Stimulated activated CD8-positive, alpha-beta memory T cell treated with anti-CD3 and anti-CD28 coated beads, Interleukin-7, amount 100 ng/mL, for 48 hours (primary cell): ENCODE measurements at regions not wholly inside any gene's neighbourhood (a gene's known extent, or its start where the extent isn't known, plus 50 kb on each side); places are given as distances from the start of the nearest gene placed in this dataset.
A peak's percentile ranks its signal among the peaks of the same experiment; 100 is the strongest.

Experiments
- DNase-seq, 2 donors: peaks; one replicate each; pipeline ENCODE4 v3.0.0-alpha.2; 2020; ENCODE audit warnings: low read depth in 1 of 2; ENCODE audit errors: extremely low read depth in 1 of 2

DNA sequence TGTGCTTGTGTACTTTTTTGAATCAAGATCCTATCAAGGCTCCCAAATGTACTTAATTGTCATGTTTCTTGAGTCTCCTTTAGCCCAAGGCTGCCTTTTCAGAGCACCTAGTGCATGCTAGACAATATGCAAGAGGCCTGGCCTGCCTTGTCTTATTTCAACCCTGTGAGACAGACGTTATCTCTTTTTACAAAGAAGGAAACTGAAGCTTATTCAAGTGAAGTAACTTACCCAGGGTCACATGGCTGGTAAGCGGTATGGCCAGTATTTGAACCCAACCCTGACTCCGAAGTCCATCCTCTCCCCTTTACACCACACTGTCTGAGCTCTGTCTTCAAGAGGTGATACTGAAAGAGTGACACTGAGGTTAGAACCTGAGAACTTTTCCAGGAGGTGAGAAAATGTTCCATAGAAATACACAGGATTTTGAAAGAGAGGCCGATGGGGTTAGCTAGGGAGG is 505.1 kb downstream of the FOXO1 start:
- no peak for DNase-seq

DNA sequence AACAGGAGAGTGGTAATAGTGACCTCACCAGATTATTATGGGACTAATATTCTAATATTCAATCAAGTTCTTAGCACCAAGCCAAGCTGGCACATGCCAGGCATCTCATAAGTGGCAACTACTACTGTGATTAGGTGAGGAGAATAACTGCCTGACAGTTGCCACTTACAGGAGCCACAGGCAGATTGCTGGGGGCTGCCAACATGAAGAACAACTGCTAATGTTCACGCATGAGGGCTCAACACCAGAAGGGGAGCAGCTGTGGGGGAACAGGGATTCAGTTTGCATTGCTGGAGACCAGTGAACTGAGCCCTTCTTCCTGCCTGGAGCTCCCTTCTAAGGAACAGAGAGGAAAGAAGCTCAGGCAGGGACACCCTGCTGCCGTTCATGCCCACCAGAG is 504.5 kb downstream of the FOXO1 start:
- no peak for DNase-seq

DNA sequence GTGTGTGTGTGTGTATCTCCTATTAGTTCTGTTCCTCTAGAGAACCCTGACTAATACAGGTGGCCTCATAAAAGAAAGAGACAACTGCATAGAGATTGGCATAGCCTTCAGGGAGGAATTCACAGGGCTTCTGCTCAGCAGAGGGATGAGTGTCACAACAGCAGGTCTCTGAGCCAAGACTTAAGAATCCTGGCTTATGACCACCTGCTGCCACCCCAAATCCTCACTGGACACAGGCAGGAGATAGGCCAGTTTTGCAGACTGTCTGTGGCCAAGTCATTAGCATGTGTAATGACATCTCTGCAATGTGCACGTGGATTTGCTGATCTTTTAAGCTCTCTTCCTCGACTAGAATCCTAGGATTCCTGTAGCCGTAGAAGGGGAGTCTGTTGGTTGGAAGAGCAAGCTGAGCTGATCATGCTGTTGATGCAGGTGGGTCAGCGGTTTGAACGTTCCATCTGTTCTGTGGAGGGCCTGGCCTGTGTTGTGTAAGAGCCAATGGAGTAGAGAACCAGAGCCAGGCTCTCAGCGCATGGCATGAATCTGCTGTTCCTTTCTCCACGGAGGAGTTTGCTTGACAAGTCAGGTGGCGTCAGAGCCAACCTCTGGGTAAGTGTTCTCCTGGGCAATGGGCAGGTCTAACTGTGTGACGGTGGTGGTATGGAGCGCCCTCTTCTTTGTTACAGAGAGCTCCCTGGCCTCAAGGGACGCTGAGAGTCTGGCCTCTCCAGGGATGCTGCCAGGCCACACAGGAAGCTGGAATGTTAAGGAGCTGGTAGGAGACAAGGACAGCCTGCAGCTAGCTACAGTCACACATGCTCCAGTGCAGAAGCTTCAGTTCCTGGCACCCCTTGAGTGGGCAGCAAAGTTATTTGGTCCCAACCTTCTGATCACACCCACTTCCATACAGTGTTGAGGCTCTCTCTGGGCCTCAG is 503.1 kb downstream of the FOXO1 start:
- DNase-seq: no peak

DNA sequence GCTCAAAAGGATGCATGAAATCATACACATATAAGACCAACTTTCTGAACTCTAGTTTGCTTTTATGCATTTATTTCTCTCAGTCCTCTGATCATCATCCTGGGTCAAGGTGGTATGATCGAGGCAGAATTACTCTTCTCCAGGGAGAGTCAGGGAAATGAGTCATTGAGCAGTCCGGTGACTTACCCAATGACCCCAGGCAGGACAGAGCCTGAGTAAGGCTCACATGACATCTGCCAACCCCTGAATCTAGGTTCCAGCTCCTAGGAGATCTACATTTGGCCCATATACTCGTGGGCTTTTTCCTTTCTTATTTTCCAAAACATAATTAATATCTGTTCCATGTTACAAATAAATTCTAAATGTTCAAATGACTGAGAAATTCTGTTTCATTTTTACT is 502.3 kb downstream of the FOXO1 start:
- DNase-seq: no peak

DNA sequence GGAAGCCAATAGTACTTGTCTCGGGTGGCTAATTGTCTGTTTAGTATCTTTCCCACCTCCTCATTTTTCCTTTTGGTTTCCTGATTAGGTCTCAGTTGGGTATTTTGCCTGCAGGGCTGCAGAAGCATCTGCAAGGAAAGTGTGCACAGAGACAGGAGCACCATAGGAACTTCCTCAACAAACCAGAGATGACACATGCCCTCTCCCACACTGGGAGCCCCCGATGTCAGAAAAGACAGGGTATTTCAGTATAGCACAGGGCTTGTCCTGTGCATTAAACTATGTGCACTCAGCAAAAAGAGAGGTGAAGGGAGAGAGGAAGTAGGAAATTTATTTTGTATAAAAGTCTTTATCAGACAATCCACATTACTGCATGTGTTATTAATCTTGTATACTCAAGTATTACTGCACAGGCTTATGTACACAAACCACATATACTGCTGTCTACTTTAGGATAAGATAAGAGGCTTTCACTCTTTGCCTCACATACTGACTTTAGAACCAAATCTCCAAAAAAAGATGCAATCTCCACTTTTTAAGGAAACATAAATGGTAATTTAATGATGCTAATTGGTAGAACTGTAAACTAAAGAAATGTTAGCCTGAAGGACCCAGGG is 501.0 kb downstream of the FOXO1 start:
- DNase-seq: no peak

DNA sequence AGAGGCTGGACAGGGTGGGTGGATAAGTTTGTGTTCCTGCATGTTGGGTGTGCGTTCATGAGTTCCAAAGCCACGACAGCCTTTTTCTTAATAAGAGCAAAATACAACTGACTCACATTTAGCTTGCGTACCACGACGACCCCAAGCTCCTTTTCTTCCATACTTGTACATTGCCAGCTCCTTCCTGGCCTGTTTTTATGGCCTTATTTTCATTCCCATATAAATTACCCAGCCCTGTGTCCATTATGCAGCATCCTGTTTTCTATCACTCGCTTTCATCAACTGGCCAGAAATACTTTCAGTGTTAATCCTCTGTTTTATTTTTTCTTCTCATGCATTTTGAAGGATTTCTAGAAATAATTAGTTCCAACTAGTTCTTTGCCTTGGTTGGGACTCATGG is 499.1 kb downstream of the FOXO1 start:
- DNase-seq: no peak

DNA sequence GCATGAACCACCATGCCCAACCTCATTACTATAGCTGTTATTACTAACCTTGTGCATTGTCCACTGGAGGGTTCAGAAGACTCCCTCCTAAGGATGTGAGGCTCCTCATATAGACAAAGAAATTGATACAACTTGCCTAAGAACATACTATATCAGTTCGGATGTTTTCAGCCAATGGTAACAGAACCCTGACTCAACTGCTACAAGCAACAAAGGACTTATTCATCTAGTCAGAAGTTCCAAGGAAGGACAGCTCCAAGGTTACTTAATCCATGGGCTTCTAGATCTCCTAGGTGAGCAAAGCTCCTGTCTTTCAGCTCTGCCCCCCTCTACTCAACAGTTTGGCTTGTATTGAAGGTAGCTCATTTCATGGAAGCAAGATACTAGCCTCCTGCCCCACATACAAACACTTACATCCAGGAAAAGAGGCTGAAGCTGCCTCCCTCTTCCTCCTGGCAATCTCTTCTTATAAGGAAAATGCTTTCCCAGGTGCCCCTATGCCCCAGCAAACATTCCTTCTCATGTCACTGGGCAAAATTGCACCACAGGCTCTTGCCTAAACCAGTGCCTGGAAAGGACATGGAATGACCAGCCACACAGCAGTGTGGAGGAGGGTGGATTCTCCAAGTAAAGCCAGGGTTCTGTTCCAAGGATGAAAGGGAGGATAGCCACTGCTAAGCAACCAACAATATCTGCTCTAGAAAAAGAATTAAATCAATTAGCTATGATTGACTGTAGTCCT is 497.8 kb downstream of the FOXO1 start:
- no peak for DNase-seq

DNA sequence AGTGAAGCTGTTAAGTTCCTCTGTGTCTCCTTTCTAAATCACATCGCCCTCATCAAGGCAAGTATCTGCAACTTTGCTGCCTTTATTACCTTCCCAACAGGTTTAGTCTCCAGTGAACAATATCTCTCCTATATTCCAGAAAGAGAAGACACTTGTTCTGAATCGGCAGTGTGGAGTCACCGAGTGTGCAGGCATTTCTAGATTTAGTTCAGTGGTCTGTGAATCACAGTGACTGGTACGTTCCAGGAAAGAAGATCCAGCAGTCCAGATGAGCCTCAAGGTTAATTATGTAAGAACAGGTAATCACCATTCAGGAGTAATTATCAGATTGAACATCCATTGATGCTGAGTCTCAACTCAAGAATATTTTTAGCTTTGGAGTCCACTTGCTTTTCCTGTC is 497.0 kb downstream of the FOXO1 start:
- no peak for DNase-seq

DNA sequence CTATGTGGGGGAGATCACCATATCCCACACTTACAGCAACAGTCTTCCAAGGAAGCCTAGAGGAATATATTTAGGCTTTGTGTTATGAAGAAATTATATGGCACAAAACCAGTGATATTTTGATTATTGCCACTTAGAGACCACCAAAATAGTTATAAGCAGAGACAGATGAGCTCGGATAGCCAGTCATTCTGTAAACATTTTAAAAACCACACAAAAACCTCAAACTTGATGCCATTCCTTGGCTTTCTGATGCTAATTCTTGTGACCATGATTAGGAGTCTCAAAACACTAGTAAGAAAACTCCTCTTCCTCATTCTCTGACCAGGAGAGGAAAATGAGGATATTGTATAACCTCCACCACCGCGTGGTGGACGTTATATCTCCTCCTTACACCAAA is 496.4 kb downstream of the FOXO1 start:
- no peak for DNase-seq

DNA sequence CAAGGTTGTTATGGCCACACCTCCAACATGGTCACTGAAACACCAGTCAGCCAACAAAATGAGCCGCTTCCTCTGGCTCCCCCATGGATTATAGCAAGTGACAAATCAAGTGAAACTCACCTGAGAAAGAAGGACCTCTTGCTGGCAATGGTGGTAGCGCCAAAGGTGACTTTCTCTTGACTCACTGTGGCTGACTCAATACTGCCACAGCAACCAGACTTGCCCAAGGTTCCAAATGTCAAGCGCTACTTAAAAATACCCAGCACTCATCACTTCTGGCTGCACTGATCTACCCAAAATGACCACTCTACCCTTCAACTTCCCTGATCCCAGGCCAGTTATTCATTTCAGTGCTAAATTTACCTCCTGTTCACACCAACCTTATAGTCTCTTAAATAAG is 495.5 kb downstream of the FOXO1 start:
- DNase-seq: peak in 1 of 2 donors; percentile 61

DNA sequence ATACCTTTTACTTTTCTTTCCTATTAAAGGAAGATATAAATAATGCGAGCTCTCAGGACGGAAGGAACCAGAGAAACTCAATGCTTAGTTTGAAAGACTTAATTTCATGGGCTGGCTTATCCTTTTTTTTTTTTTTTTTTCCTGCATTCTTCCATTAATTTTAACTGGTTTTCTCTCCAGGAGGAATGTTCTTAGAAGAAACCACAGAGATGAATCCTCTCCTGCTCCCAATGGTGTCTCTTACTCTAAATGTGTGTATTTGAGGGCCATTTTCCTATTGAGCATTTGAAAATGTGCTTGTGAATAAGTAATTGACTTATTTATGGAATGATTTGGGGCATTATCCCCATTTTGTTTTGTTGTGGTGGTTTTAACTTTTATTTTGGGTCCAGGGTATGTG is 494.9 kb downstream of the FOXO1 start:
- no peak for DNase-seq

DNA sequence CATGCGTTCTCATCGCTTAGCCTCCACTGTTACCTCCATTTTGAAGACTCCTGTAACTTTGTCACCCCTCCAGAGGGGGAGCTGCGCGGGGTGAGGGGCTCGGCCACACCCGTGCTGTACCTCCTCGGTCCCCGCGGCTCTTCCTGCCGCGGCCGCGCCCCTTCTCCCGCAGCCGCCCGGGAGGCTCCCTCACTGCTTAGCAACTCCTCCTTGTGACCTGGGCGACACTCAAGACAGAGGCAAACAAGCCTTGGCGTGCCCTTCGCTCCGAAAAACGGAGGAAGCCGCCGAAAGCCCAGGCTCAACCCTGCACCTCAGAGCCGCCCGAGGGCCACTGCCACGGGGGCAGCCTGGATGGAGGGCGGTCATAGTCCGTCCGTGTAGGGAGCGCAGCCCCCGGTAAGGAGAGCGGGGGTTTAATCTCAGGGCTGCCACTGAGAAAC is 494.3 kb downstream of the FOXO1 start:
- DNase-seq: no peak

DNA sequence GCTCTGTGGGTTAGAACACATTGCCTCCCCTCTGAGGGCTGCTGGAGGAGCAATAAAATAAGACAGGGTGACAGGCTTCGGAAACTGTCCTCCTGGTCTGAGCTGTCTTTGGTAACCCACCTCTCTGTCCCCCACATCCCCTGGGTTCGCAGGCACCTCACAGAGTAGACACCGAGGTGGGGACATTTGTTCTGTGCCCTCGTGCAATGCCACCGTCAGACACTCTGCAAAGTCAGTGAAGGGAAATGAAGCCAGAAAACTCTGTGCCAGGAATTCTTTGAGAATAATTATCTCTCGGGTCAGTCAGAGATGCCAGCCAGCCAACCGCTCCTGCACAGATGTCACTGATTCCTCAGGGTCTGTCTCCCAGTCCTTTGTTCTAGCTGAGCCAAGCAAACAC is 493.6 kb downstream of the FOXO1 start:
- no peak for DNase-seq

DNA sequence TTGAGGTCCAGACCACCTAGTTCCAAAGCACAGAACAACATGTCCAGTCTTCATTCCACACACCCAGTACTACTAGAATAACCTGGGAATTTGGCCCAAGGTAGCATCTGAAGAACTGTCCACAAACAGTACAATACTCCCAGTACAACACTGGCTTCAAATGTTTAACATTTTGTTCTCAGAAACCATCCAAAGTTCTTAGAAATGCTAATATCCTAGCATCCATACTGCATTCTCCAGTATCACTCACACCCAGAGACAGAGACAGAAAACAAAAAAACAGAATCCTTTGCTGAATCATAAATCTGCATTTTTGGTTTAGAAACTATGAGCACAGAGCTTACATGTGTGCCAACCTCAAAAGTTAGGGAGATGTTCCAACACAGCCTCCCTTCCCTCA is 490.8 kb downstream of the FOXO1 start:
- no peak for DNase-seq

DNA sequence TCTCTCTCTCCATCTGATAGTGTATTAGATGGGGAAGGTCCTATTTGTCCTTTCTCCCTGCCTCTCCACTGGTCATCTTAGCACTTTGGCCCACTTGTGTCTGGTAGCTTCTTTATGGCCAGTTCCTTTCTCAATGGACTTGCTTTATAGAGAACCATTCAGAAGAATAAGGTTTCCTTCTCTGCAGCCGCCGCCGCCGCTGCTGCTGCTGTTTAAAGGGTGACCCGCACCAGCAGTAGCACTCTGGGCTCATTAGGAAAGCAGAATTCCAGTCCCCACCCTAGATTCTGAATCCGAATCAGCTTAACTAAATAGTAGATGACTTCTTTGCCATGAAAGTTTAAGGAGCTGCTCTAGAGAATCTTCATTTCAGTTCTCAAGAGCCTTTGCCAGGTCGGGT is 490.2 kb downstream of the FOXO1 start:
- no peak for DNase-seq

DNA sequence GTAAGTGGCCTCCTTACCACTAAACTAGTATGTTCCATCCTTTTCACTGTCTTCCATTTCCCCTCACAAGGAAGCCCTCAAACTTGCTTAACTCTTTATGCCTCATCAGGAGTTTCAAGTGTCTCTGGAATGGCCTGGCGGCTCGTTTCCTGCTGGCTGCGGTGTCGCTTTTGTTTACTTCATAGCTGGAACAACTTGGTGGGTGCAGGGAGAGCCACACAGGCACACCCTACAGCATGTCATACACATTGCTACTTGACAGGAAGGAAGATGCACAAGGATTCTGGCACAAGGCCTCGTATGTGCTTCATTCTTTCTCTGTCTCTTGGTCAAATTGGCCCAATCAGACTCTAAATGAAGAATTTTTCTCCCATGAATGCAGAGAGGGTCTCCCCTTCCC is 488.3 kb downstream of the FOXO1 start:
- no peak for DNase-seq

DNA sequence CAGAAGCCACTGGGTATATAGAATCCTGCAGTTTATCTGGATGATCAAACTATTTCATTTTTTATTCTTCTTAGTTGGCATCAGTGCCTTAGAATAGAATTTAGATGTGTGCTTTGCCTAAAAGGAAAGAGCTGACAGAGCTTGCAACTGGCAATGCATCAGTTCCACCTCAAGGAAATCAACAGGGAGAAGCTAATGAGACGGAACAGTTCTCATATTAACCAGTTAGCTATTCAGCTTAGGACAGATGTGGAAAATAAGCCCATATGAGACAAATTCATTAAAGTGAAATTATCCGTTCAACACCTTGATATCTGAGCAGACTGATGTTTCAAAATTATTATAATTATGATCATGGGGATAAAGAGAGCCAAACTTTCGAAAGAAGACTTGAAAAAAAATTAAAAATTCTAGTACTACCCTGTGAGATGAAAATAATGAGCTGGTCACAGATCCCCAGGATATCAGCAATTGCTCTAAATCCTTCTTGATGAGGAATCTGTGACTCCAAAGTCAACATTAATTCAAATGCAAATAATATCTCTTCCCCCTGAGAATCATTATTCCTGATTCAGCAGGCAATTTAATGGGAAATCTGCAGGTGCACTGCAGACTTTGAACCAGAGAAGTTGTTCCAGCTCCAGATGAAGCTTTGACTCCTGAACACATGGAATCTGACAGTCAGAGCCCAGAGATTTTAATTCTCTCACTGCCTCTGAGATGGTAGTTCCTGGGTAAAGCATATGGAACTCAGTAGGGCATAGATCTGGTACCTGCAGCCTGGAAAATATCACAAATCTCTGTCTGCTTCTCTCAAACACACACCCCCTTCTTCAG is 486.8 kb downstream of the FOXO1 start:
- no peak for DNase-seq

DNA sequence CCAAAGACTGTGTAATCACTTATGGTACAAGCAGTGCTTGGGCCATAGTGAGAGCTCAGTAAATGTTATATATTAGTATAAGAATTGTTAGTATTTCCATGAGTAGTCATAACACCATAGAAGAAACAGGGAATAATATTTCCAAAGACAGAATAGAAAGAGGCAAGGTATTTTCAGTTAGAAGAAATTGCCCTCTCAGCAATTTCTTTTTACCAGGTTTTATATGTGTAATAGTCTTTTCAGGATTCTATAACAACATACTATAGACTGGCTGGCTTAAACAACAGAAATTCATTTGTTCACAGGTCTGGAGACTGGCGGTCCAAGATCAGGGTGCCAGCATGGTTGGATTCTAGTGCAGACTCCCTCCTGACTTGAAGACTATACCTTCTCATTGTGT is 485.7 kb downstream of the FOXO1 start:
- DNase-seq: no peak

DNA sequence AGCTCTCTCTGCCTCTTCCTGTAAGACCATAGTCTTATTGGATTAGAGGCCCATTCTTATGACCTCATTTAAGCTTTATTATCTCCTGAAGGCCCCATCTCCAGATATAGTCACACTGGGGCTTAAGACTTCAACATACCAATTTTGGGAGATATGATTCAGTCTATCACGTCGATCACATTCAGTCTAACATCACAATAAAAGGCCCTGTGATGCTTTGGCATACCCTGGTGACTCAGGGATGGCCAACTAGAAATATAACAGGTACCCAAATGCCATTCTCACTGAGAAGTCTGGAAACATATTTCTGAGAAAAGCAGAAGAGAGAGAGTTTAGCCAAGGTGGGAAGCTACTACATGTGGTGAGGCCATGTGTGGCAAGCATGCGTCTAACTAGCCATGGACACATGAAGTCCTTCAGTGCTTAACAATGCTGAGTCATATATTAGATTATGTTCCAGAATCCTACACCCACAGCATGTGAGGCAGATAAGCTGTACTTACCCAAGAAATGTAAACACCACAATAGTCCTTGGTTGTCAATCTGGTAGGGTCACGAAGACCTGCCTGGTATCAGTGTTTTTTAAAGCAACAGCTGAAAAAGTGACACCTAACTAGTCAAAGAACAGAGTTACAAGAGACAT is 485.1 kb downstream of the FOXO1 start:
- DNase-seq: no peak

DNA sequence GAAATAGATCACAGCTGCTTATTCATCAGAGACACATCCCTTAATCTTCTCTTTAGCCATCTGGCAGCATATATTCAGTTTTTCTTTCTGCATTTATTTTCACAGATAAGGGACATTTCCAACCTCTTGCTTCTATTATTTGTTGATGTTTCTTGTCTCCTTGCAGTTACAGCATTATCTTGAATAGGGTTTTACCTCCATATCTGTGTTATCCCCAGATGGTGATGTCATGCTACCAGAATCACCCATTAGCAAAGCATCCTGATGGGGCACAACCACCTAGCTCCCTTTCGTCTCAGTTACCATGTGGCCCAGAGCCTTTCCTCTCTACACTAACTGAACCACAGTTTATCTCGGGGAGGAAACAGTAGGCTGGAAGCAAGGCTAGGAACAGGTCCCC is 483.9 kb downstream of the FOXO1 start:
- no peak for DNase-seq
